CD4-positive, alpha-beta T cell treated with Interleukin-15 for 4 hours (primary cell): ENCODE measurements at regions not wholly inside any gene's neighbourhood (a gene's known extent, or its start where the extent isn't known, plus 50 kb on each side); places are given as distances from the start of the nearest gene placed in this dataset.

ENCODE experiments used
- DNase-seq: peaks from one replicate; pipeline ENCODE4 v3.0.0-alpha.2; 2020; ENCODE audit warnings: low spot score

- no peak for DNase-seq
Measured at GRCh38 chr15:88315221-88315878, 58.8 kb upstream of the NTRK3 start.

- no peak for DNase-seq
Measured at GRCh38 chr15:88312941-88313579, 56.5 kb upstream of the NTRK3 start.

- DNase-seq, result no peak
Measured at GRCh38 chr15:88309363-88309762, 52.8 kb upstream of the NTRK3 start.

GRCh38 chr15:88307344-88307743, 50.8 kb upstream of the NTRK3 start:
- DNase-seq, result no peak
